ENCODE measurements at regions not wholly inside any gene's neighbourhood (a gene's known extent, or its start where the extent isn't known, plus 50 kb on each side); places are given as distances from the start of the nearest gene placed in this dataset.

DNA sequence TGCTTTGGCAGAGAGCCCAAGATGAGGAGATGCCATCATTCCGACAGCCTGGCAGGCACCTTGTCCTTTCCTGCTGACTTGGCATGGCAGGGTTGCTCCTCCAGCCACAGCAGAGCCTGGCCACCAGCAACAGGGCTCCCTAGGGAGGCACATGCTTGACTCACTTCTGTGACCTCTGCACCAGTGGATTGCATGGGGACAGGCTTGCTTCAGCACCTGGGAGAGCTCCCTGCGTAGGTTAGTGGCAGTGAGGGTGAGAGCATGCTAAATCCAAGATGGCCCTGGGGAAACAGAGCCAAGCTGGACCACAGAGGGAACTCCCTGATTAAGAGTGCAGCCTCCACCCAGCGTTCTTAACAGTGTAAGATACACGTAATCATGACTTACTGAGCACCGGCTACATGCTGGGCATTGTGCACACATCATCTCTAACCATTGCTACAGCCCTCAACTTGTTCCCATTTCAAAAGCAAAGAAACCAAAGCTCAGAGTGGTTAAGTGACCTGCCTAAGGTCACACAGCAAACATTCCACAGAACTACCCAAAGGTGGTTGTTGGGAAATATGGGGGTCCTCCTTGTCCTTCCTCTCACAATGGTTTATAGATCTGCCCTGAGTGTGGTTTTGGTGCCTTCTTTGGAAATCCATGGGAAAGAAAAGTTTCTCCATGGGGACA is 116.6 kb upstream of the UQCRFS1 start:
- H3K36me3 ChIP-seq (ENCODE audit: insufficient read depth, low read length) = no peaks in the 10 kb centered on the region
- Mint-ChIP-seq H3K27me3 (ENCODE audit: low read depth, unreplicated experiment) (peaks cover 8% of the 10 kb centered on the region), H3K27ac (ENCODE audit: unreplicated experiment) (no peak overlapping the region), H3K9me3 (ENCODE audit: unreplicated experiment) (peaks cover 11% of the 10 kb centered on the region), H3K4me3 (ENCODE audit: unreplicated experiment) (no peak overlapping the region), H3K36me3 (ENCODE audit: low read depth, unreplicated experiment) (no peaks in the 10 kb centered on the region), H3K4me1 (ENCODE audit: low read depth, unreplicated experiment) (peaks cover 13% of the 10 kb centered on the region)
- peaks cover 4% of the 10 kb centered on the region for H3K9me3 ChIP-seq (ENCODE audit: insufficient read depth, low read depth, low read length)
- H3K4me3 ChIP-seq (ENCODE audit: insufficient read depth, low read depth, low read length) = no peak overlapping the region
- DNase-seq (ENCODE audit: low read depth) (no peak), FAIRE-seq (no peak)
- H3K4me1 ChIP-seq (ENCODE audit: insufficient read depth, low read length) = no peaks in the 10 kb centered on the region
- no peaks in the 10 kb centered on the region for H3K79me2 ChIP-seq (ENCODE audit: insufficient read depth, low read length)
- no peak overlapping the region for H3K9ac ChIP-seq (ENCODE audit: low read length)
- H2AFZ ChIP-seq (ENCODE audit: low read depth, low read length) = no peak overlapping the region
- no peak overlapping the region for H3K27ac ChIP-seq (ENCODE audit: low read depth, low read length)
- no peaks in the 10 kb centered on the region for H4K20me1 ChIP-seq (ENCODE audit: insufficient read depth, low read length)
- TF ChIP-seq, protein P1, sequence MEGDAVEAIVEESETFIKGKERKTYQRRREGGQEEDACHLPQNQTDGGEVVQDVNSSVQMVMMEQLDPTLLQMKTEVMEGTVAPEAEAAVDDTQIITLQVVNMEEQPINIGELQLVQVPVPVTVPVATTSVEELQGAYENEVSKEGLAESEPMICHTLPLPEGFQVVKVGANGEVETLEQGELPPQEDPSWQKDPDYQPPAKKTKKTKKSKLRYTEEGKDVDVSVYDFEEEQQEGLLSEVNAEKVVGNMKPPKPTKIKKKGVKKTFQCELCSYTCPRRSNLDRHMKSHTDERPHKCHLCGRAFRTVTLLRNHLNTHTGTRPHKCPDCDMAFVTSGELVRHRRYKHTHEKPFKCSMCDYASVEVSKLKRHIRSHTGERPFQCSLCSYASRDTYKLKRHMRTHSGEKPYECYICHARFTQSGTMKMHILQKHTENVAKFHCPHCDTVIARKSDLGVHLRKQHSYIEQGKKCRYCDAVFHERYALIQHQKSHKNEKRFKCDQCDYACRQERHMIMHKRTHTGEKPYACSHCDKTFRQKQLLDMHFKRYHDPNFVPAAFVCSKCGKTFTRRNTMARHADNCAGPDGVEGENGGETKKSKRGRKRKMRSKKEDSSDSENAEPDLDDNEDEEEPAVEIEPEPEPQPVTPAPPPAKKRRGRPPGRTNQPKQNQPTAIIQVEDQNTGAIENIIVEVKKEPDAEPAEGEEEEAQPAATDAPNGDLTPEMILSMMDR (IDR thresholded peaks at IDR 0.05; ENCODE audit: insufficient read depth, low read depth, low read length) = no peak
- no peak for TF ChIP-seq EZH2 (IDR thresholded peaks at IDR 0.05; ENCODE audit: insufficient read depth, low read length)
- H3K4me2 ChIP-seq (ENCODE audit: low read length) = no peak overlapping the region
- no peaks in the 10 kb centered on the region for H3K27me3 ChIP-seq (ENCODE audit: insufficient read depth, low read length)

DNA sequence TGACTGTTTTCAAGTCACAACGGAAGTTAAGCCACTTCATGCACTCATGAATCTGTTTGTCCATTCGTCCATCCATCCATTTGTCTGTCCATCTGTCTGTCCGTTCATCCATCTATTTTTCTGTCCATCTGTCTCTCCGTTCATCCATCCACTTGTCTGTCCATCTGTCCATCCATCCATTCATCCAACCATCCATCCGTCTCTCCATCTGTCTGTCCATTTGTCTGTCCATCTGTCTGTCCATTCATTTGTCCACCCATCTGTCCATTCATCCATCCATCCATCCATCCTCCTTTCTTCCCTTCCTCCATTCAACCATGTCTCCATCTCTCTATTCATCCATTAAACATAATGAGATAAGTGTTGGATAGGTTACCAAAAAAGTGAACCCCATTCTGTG is 123.5 kb upstream of the UQCRFS1 start:
- Histone ChIP-seq H3K4me2 (ENCODE audit: low read length) (no peak overlapping the region), H3K9me3 (ENCODE audit: insufficient read depth, low read depth, low read length) (peaks cover 17% of the 10 kb centered on the region), H3K36me3 (ENCODE audit: insufficient read depth, low read length) (no peaks in the 10 kb centered on the region), H3K27me3 (ENCODE audit: insufficient read depth, low read length) (no peaks in the 10 kb centered on the region), H3K27ac (ENCODE audit: low read depth, low read length) (no peak overlapping the region), H3K4me3 (ENCODE audit: insufficient read depth, low read depth, low read length) (no peak overlapping the region), H3K79me2 (ENCODE audit: insufficient read depth, low read length) (no peaks in the 10 kb centered on the region), H3K4me1 (ENCODE audit: insufficient read depth, low read length) (no peaks in the 10 kb centered on the region), H3K9ac (ENCODE audit: low read length) (no peak overlapping the region), H2AFZ (ENCODE audit: low read depth, low read length) (no peak overlapping the region), H4K20me1 (ENCODE audit: insufficient read depth, low read length) (no peaks in the 10 kb centered on the region)
- Mint-ChIP-seq H3K36me3 (ENCODE audit: low read depth, unreplicated experiment) (no peaks in the 10 kb centered on the region), H3K4me3 (ENCODE audit: unreplicated experiment) (no peak overlapping the region), H3K4me1 (ENCODE audit: low read depth, unreplicated experiment) (no peaks in the 10 kb centered on the region), H3K9me3 (ENCODE audit: unreplicated experiment) (peaks cover 14% of the 10 kb centered on the region), H3K27ac (ENCODE audit: unreplicated experiment) (no peak overlapping the region), H3K27me3 (ENCODE audit: low read depth, unreplicated experiment) (peaks cover 15% of the 10 kb centered on the region)
- no peak for TF ChIP-seq EZH2 (IDR thresholded peaks at IDR 0.05; ENCODE audit: insufficient read depth, low read length)
- TF ChIP-seq, protein P1 (IDR thresholded peaks at IDR 0.05; ENCODE audit: insufficient read depth, low read depth, low read length) = no peak
- FAIRE-seq = no peak
- DNase-seq (ENCODE audit: low read depth) = no peak

DNA sequence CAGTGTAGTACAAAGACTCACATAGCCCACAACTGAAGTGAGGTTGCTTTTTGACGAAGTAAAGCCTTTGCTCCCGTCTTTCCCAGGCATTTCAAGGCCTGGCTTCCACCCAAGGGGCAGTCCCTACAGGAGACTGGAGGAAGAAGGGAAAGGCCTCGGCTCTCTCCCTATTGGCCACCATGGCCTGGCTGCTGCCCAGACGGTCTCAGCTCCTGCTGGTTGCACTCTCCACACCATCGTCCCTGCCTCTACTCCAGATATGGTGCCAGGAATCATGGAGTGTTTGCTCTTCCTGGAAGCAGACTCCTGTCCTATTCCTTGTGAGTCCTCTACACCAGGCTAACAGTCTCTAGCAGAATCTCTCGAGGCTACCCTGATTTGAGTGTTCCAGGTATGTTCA is 124.1 kb upstream of the UQCRFS1 start:
- H3K27ac Mint-ChIP-seq (ENCODE audit: unreplicated experiment) = no peak overlapping the region
- no peaks in the 10 kb centered on the region for H3K4me1 ChIP-seq (ENCODE audit: insufficient read depth, low read length)
- no peaks in the 10 kb centered on the region for H3K4me1 Mint-ChIP-seq (ENCODE audit: low read depth, unreplicated experiment)
- no peak overlapping the region for H3K27ac ChIP-seq (ENCODE audit: low read depth, low read length)
- FAIRE-seq = no peak
- no peaks in the 10 kb centered on the region for H4K20me1 ChIP-seq (ENCODE audit: insufficient read depth, low read length)
- no peak overlapping the region for H3K4me3 ChIP-seq (ENCODE audit: insufficient read depth, low read depth, low read length)
- H3K9ac ChIP-seq (ENCODE audit: low read length) = no peak overlapping the region
- H3K27me3 ChIP-seq (ENCODE audit: insufficient read depth, low read length) = no peaks in the 10 kb centered on the region
- DNase-seq (ENCODE audit: low read depth) = no peak
- no peak overlapping the region for H2AFZ ChIP-seq (ENCODE audit: low read depth, low read length)
- no peaks in the 10 kb centered on the region for H3K36me3 ChIP-seq (ENCODE audit: insufficient read depth, low read length)
- TF ChIP-seq, protein P1 (IDR thresholded peaks at IDR 0.05; ENCODE audit: insufficient read depth, low read depth, low read length) = no peak
- peaks cover 15% of the 10 kb centered on the region for H3K27me3 Mint-ChIP-seq (ENCODE audit: low read depth, unreplicated experiment)
- H3K4me3 Mint-ChIP-seq (ENCODE audit: unreplicated experiment) = no peak overlapping the region
- H3K36me3 Mint-ChIP-seq (ENCODE audit: low read depth, unreplicated experiment) = no peaks in the 10 kb centered on the region
- no peaks in the 10 kb centered on the region for H3K79me2 ChIP-seq (ENCODE audit: insufficient read depth, low read length)
- no peak overlapping the region for H3K4me2 ChIP-seq (ENCODE audit: low read length)
- peaks cover 18% of the 10 kb centered on the region for H3K9me3 Mint-ChIP-seq (ENCODE audit: unreplicated experiment)
- H3K9me3 ChIP-seq (ENCODE audit: insufficient read depth, low read depth, low read length) = peaks cover 17% of the 10 kb centered on the region

Measured in astrocyte (in vitro differentiated cells and primary cell).